GM19455 (cell line): ENCODE measurements at regions not wholly inside any gene's neighbourhood (a gene's known extent, or its start where the extent isn't known, plus 50 kb on each side); places are given as distances from the start of the nearest gene placed in this dataset.

Experiments used
- ATAC-seq: cut with Tn5 transposase; IDR thresholded peaks from one replicate; pipeline ENCODE4 v1.9.1; 2021; ENCODE audit not compliant: unreplicated experiment

DNA sequence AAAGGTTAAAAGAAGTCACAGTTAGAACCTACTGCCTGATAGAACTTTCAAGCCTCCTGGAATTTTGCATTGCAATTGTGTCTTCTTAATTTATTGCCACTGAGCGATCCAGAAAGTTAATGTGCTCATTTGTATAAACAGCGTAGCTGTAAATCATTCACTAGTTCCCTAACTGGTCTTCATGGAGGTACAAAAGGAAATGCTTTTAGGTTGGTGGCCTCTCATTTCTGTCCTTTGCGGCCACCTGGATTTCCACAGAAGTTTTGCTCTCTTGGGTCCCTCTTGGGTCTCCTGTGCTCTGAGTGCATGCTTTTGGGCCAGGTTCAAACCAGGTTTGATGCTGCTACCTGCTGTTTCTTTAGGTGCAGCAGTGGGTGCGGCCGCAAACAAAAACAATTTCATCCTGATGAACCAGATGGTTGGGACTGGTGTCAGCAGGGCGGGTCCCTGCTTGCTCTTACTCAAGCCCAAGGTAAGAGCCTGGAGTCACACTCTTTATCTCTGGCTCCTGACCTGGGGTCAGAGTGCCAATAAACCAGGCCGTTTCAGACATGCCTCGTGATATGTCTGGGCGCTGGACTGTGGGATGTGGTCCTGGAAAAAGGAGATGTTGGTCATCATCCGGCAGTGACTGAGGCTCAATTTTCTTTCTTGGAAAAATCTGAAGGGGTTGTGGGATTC, 270.1 kb downstream of the PTTG2 start:
- no peak for ATAC-seq

DNA sequence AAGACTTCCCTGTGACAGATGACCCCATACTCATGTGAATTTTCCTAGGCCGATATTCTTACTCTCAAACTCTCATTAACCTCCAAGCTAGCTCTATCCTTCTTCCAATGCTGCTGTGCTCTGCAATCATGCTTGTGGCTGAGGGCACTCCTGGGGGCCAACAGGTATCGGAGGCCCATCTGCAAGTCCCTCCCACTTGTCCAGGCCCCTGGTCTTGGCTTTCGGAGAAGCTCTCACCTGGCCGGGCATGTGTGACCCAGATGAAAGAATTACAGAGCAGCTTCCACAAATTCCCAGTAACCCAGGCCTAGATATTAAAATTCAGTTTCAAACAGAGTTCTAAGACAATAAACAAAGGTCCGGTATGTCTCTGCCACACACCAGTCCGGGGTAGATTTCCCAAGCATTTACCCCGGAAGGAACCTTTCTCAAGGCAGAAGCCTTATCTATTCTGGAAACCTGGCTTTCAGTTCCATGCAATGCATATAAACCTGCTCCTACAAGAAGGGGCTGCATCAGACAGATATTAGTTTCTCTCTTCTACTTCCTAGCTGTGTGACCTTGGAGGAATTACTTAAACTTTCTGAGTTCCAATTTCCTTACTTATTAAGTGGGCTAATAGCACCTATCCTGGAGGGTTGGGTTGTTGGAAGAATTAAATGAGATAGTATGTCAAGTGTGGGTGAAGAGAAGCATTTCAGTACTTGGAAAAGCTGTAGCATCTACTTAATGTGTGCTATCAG, 270.8 kb downstream of the PTTG2 start:
- ATAC-seq, result no peak

DNA sequence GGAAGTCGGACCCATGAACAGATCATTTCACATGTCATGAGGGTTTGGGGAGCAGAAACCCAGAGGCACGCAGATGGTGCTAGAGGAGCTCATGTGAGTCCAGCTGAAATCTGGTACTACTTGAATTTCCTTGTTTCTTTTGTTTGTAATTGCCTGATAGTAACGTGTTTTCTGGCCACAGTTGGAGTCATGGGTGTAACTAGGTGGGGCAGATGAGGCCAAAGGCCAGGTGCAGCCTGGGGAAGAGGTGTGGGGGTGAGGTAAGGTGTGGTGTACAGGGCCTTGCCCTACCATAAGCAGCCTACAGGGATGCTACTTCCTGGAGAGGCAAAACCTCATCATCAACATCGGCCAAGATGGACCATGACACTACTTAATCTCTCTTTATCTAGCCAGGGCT, 271.4 kb downstream of the PTTG2 start:
- ATAC-seq, result no peak

DNA sequence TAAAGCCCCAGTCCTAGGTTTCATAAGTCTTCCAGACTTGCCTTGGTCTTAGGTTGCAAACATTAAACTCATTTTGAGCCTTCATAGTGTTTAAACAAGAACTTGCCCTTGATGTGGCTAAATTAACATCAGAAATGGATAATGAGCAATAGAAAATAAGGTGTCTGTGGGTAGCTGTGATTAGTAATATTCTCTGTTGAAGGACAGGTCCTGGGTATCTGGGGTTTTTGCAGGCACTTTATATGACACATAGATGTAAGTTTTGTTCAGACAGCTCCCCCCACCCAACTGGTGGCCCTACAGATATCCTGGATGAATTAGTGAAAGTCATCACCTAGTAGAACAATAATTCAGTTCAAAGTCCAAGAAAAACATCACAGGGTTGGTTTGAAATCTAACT, 272.5 kb downstream of the PTTG2 start:
- no peak for ATAC-seq

DNA sequence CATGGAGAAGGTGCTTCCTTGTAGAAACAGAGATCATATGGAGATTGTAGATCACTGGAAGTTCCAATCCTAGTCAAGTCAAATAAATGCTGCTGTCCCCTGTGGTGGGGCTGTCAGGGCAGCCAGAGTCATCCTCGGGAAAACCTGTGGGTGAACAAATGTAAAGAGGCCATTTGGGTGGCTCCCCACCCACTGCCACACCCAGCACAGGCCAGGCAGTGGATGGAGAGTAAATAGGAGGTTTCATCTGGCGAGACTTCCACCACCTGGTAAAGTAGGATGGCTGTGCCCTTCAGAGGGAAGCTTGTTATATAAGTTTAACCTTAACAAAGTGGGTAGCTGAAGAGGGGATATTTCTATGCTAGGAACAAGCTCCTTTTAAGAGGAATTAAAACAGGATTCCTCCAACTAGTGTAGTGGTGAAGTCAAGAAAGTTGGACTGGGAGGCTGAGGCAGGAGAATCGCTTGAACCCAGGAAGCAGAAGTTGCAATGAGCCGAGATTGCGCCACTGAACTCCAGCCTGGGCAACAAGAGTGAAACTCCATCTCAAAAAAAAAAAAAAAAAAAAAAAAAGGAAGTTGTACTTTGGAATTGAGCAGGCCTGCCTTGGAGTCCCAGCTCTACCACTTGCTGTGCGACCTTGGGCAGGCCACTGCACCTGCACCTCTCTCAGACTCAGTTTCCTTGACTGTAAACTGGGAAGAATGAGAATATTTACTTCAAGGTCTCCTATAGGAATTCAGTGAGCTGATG, 273.7 kb downstream of the PTTG2 start:
- no peak for ATAC-seq

DNA sequence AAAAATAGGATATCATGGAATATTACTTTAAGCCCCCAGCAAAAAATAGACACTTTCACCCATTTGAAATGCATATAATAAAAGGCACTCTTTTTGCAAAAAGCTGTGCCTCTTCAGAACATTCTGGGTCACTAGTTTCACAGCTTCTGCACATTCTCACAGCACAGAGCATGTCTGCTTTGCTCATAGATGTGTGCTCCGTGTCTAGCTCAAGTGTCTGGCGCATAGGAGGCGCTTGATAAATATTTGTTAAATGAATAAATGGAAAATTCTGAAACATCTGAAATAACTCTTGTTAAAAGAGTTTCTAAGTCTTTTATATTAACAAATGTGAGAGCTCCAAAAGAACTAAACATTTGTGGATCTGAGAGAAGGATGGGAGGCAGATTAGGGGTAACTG, 275.2 kb downstream of the PTTG2 start:
- no peak for ATAC-seq

DNA sequence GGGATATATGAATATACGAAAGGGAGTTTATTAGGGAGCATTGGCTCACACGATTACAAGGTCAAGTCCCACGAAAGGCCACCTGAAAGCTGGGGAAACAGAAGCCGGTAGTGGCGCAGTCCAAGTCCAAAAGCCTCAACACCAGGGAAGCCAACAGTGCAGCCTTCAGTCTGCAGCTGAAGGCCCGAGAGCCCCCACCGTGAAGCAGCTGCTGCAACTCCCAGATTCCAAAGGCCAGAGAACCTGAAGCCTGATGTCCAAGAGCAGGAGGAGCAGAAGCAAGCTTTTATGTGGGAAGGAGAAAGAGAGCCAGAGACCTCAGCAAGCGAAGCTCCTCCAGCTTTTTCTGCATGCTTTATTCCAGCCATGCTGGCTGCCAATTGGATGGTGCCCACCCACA, 275.8 kb downstream of the PTTG2 start:
- no peak for ATAC-seq

DNA sequence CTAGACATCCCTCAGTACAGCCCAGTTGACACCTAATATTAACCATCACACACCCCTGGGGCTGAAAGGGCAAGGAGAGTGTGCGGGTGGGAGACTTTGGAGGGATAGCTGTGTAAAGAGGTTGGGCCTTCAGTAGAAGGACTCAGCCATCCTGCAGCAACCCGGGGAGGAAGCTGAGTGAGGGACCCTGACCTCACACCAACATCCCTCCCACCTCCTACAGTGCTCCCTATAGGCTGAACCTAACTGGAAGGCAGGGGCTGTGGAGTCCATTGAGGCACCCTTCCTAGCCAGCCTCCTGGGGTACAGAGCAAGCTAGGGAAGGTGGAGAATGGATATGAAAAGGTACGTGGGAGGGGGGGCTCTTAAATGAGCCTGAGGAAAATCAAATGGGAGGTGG, 276.3 kb downstream of the PTTG2 start:
- no peak for ATAC-seq

DNA sequence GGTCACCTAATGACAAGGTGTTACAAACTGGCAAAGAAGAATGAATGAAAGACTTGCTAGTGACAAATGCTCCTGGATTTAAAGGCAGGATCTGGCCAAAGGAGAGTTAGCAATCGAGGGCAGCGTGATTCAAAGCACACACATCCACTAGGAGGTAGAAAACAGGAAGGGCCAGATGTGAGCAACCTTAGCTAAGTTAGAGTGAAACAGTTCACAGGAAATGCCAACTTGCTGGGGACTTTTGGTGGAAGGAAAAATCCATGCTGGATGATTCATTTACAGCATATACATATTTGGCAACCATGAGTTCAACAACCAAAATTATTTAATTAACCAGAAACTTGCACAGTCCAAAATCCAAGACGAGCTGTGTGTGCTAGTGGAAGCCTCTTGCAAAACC, 276.9 kb downstream of the PTTG2 start:
- ATAC-seq, result no peak

DNA sequence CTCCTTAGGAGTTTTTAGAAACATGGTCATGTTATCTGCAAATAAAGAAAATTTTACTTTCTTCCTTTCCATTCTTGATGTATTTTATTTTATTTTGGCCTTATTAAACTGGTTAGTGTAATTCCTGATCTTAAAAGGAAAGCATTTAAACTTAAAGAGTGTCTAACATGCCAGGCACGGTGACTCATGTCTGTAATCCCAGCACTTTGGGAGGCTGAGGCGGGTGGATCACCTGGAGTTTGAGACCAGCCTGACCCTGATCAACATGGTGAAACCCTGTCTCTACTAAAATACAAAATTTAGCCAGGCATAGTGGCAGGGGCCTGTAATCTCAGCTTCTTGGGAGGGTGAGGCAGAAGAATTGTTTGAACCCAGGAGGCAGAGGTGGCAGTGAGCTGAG, 281.3 kb downstream of the PTTG2 start:
- no peak for ATAC-seq

DNA sequence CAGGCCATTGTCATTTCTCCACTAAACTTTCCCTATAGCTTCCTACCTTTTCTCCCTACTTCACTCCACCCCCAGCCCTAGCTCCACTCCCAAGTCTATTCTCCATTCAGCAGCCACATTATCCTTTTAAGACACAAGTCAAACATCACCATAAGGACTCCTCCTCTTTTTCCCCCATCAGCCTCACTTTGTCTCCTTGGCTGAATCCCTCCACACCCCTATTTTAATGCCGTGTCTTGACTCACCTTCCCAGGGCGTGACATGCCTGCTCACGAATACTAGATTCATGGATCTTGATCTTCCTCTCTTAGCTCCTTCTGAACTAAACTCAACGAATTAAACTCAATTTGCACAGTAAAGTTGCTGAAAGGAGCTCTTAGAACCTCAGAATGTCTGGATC, 281.9 kb downstream of the PTTG2 start:
- no peak for ATAC-seq

DNA sequence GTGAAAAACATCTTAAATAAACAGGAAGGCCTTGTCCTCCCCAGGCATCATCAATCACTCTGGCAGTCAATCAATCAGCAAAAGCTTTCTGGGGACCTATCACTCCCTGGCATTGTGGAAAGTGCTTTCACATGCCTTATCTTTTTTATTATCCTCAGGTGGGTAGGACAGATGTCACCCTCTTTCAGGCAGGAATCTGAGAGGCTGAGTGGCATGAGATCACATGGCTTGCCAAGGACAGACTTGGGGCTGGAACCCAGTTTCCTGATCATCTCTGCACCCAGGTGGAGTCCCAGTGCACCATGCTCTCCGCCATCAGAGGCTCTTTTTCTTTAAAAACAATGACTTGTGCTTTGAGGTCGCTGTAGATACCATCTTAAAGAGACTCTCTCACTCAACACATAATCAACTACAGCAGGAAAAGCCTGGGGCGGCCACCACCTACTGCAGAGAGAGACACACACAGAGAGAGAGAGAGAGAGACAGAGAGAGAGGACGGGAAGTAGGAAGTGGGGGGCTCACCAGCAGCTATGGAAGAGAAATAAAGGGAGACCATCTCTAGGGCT, 282.7 kb downstream of the PTTG2 start:
- ATAC-seq, result no peak

DNA sequence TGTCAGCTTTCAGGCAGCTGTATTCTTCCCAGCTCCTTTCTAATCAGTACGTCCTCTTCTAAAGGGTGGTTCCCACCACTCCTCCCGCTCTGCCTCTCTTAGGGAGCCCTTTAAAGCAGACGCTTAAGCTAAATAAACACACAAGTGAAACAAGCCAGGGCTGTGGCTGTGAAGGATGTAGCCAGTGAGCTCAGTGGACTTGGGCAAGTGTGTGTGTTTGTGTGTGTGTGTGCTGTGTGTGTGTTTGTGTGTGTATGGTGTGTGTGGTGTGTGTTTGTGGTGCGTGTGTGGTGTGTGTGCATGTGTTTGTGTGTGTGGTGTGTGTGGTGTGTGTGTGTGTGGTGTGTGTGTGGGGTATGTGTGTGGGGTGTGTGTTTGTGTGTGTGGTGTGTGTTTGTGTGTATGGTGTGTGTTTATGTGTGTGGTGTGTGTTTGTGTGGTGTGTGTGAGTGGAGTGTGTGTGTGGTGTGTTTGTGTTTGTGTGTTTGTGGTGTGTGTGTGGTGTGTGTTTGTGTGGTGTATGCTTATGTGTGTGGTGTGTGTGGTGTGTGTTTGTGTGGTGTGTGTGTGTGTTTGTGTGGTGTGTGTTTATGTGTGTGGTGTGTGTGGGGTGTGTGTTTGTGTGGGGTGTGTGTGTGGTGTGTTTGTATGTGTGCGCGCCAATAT, 283.3 kb downstream of the PTTG2 start:
- no peak for ATAC-seq

DNA sequence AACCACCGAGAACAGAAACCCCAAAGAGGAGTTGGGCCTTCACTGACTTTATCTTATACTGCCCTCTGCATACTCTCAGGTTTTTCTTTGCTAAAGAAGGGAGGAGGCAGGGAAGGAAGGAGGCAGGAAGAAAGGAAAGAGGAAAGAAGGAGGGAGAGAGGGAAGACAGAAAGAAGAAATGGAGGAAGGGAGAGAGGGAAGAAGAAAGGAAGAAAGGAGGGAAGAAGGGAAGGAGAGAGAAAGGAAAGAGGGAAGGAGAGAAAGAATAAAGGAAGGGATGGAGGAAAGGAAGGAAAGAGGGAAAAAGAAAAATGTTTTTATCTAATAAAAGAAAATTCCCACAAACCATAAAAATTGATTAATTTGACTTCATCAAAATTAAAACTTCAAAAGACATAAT, 294.6 kb downstream of the PTTG2 start:
- no peak for ATAC-seq

DNA sequence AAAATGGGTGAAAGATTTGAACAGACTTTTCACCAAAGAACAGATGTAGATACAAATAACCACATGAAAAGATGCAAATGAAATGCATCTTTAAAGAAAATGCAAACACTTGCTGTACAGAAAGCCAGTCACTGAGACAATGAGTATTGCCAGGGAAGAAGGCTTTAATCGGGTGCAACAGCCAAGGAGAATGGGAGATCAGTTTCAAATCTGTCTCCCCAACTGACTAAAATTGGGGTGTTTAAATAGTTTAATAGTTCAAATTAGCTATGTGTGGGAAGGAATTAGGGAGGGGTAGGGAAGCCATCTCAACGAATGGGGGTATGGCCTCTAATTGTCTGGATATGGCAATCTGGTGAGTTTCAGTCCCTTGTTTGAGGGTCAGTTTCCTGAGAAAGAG, 295.4 kb downstream of the PTTG2 start:
- no peak for ATAC-seq

DNA sequence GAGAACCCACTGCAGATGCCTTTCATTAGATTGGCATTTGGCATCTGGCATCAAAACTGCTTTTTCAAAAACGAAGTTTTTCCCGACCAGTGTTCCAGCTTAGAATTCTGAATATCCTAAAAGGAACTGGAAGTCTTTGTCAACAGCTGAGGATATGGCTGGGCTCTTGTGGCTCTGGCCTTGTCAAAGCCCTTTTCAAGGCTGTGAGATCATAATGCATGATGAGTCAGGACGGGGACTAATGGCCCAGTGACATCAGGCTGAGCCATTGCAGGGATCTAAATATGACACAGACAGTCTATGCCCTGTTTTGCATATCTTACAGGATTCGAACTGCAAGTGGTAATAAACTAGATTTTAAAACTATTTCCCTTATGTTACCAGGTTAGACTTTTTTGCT, 306.4 kb downstream of the PTTG2 start:
- ATAC-seq, result no peak

DNA sequence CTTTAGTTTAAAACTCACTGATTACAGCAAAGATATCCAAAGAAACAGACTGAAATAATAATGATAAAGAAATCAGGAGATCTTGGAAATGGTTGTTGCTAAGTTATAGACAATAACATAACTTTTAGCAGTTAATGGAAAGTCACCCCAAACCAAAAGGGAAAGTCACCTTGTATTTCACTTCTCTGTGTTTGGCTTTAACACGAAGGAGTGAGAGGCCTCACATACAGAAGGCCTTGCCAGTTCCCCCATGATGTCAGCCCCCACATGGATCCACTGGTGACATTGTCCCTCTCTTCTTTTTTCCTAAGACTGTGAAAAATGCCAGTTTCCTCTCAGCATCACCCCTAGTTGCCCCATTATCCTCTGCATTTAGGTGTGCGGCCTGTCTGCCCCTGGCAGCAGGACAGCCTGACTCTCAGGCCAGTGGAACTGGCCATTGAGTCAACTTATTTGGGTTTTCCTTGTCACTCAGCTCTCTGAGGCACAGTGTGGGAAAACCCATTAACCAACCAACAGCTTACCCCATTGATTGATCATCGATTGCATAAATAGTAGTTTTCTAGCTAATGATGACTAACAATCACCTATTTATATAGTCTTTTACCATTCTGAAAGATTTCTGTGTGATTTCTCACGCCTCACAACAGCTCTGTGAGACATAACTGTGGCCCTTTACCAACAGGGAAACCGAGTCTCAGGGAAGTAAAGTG, 308.1 kb downstream of the PTTG2 start:
- ATAC-seq, result no peak

DNA sequence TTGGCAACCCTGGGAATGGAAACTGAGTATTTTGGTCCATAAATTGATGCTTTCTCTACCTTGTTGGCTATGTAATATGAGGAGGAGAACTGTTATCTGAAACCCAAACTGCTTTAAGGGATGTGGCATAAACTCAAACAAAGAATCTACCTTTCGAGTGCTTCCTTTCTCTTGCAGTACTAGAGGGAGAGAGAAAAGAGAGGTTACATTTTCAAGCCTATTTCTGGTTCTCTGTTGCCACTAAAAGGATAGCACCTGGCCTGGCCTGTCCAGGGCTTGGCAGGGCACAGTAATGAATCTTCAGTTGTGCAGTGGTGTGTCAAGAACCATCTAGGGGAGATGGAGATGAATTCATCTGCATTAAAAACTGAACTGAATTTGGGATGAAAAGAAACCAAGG, 308.6 kb downstream of the PTTG2 start:
- no peak for ATAC-seq

DNA sequence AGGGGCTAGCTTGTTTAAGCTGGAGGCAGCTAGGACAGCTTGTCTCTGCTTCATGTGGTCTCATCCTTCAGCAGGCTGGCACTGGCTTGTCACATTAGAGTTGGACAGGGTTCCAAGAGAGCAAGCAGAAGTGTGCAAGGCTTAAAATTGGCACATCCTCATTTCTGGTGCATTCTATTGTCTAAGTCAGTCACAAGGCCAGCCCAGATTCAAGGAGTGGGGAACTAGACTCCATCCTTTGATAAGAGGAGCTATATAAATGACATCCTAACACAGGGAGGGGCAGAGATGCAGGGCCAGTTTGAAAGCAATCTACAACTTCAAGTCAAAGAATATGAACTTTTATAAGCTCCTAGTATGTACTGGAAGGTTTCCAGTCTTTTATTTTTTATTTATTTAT, 313.2 kb downstream of the PTTG2 start:
- ATAC-seq, result no peak

DNA sequence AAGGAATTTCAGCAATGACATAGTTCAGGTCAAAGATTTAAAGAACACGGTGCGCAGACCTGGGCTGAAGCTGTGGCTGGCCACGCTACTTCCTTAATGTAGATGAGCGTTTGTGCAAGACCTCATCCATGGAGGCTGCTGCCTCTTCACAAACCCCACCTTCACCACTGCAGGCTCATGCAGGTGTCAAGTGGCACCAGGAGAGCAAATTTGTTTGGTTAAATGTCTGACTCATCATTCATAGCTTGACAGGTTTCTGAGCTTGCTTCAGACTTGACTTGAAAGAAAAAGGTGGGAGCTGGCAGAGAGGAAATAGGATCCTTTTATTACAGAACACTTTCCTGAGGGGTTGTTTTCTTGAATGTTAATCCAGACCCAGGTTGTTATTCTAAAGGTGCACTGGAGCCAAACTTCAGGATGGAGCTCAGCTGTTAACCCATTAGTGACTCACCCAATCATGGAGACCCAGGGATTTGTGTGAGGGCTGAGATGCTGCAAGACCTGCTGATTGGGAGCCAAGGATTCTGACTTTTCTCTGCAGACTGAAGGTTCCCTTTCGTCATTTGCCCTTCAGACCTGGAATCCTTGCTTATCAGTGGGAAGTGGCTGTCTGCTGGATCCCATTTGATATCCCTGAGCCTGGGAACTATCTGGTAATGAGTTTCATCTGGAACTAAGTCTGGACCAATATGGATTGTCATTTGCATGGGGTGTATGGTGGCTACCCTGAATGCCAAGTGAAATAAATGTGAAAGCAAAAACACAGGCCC, 315.3 kb downstream of the PTTG2 start:
- no peak for ATAC-seq
